ENCODE measurements at regions not wholly inside any gene's neighbourhood (a gene's known extent, or its start where the extent isn't known, plus 50 kb on each side); places are given as distances from the start of the nearest gene placed in this dataset.

DNA sequence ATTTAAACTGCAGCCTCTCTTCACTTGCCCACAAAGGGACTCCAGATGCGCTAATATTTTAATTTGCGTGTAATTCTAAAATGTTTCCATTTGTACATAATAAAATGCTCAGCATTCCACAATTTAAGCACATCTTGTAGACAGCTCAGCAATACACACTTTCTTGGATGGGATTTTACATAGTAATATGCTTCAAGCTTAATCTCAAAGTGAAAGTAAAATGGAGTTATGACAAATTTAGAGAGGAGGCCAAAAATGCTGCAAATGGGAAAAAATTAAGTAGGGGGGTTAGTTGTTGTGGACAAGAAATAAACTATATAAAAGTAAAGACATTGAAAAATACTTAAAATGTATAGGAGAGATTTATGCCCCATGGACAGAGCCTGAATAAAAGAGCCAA lies 149.1 kb downstream of the FBXO8 start:
- TF ChIP-seq, protein P1, sequence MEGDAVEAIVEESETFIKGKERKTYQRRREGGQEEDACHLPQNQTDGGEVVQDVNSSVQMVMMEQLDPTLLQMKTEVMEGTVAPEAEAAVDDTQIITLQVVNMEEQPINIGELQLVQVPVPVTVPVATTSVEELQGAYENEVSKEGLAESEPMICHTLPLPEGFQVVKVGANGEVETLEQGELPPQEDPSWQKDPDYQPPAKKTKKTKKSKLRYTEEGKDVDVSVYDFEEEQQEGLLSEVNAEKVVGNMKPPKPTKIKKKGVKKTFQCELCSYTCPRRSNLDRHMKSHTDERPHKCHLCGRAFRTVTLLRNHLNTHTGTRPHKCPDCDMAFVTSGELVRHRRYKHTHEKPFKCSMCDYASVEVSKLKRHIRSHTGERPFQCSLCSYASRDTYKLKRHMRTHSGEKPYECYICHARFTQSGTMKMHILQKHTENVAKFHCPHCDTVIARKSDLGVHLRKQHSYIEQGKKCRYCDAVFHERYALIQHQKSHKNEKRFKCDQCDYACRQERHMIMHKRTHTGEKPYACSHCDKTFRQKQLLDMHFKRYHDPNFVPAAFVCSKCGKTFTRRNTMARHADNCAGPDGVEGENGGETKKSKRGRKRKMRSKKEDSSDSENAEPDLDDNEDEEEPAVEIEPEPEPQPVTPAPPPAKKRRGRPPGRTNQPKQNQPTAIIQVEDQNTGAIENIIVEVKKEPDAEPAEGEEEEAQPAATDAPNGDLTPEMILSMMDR (IDR thresholded peaks at IDR 0.05) = no peak
- TF ChIP-seq POLR2AphosphoS5 (IDR thresholded peaks at IDR 0.05) (no peak), POLR2A (IDR thresholded peaks at IDR 0.05) (no peak)
